SJSA1 (cell line): ENCODE measurements at regions not wholly inside any gene's neighbourhood (a gene's known extent, or its start where the extent isn't known, plus 50 kb on each side); places are given as distances from the start of the nearest gene placed in this dataset.
"Not testable (repeated sequence)": the region's sequence is repeated elsewhere in the genome, so short reads cannot be mapped to it uniquely, and the experiment has no call there.

Experiments used
- DNase-seq, 2 experiments: peaks; one replicate each; pipeline ENCODE4 v3.0.0-alpha.2; 2015 to 2020; ENCODE audit warnings: low spot score in 2 of 2, low read depth in 1 of 2
- H3K27ac ChIP-seq: fragments of 250-450 bp; sonication (Bioruptor Pico); 2 replicates; pipeline ENCODE4 v1.5.1; 2020; ENCODE audit warnings: mild to moderate bottlenecking, moderate library complexity
- H3K27me3 ChIP-seq: fragments of 250-450 bp; sonication (Bioruptor Pico); replicated peaks from 2 replicates; pipeline ENCODE4 v1.5.1; 2020; ENCODE audit warnings: mild to moderate bottlenecking, moderate library complexity
- H3K36me3 ChIP-seq: fragments of 250-450 bp; sonication (Bioruptor Pico); 2 replicates; pipeline ENCODE4 v1.5.1; 2020; ENCODE audit warnings: mild to moderate bottlenecking
- H3K4me1 ChIP-seq: fragments of 250-450 bp; sonication (Bioruptor Pico); replicated peaks from 2 replicates; pipeline ENCODE4 v1.6.1; 2021; ENCODE audit warnings: mild to moderate bottlenecking
- H3K4me3 ChIP-seq: fragments of 250-450 bp; sonication (Bioruptor Pico); 2 replicates; pipeline ENCODE4 v1.5.1; 2020; ENCODE audit warnings: mild to moderate bottlenecking
- H3K9me3 ChIP-seq: fragments of 250-450 bp; sonication (Bioruptor Pico); replicated peaks from 2 replicates; pipeline ENCODE4 v1.5.1; 2020; ENCODE audit warnings: mild to moderate bottlenecking

DNA sequence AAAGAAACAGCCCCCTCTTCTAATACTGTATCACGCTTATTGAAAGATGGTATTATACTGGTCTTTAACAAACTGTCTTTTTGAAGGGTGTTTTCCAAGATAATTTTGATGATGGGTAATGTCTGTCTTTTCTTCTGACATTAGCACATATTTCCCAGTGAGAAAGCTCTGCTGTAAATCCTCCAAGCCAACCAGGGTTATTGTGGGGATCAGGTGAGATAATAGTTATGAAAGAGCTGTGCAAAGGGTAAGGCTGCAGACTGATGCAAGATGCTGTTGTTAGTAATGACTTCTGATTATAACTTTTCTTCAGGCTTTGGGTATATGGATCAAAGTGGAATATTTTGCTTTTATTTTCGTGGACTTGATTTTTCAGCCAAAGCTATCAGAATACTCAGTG, 581.7 kb downstream of the REEP3 start:
- H3K9me3 ChIP-seq, result 0 out of 2 replicates have a peak, but pooled peaks cover 3% of the 10 kb centered on the region
- no peak overlapping the region for H3K27ac ChIP-seq
- H3K4me3 ChIP-seq, result no peak overlapping the region
- DNase-seq, result no peak
- H3K27me3 ChIP-seq, result no peaks in the 10 kb centered on the region
- H3K4me1 ChIP-seq, result no peaks in the 10 kb centered on the region
- H3K36me3 ChIP-seq, result no peaks in the 10 kb centered on the region

DNA sequence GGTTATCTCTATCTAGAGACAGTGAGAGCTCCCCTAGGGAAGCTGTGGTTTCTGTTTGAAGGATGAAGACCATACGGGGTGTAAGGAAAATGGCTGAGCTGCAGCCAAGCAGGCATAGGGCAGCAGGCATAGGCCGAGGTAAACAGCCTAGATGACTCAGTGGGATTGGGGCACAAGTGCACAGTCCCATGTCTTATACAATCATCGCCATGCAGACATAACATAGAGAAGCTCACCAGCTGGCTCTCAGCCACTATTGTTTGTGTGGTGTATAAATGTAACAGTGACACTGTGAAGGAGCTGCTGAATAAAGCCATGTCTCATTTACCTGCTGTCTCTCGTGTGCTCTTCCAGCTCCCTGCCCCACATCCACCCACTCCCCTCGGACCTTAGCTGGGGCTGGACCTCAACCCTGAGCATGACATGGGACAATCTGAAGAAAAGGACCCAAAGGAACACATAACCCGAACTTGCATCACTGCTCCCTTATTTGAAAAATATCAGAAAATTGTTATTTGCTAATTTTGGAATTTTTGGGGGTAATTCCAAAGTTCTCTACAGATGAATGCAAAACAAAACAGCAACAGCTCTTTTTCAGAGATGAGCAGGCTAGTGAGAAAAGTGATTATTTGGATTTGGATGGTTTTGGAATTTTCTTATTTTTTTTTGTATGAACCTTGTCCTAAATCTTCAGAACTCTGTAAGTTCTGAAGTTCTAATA, 582.7 kb downstream of the REEP3 start:
- 0 out of 2 replicates have a peak, but pooled peaks cover 3% of the 10 kb centered on the region for H3K9me3 ChIP-seq
- H3K4me3 ChIP-seq, result no peak overlapping the region

DNA sequence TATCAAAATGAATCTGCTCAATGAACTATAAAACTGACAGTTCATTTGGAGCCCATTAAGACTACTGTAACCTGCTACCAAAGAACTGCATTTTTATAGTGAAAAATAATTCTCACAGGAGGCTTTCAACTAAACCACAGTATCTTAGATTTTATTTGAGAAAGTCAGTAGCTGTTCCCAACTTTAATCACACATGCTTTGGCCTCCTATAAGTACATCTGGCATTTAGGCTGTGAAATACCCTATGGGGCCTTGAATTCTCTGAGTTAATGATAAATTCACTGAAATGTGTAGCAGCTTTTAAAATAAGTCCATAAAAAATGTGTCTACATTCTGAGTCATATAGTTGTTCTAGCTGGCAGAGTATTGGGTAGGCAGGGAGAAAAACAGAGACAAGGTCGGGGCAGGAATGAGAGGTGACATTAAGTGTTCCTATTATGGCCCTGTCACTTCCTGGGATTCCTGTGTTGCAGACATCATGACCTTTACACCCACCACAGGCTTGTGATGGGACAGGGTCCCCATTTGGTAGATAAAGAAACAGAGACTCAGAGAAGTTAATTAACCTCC, 588.8 kb downstream of the REEP3 start:
- Histone ChIP-seq H3K27ac (no peak overlapping the region), H3K4me3 (no peak overlapping the region), H3K36me3 (no peaks in the 10 kb centered on the region), H3K27me3 (no peaks in the 10 kb centered on the region), H3K9me3 (0 out of 2 replicates have a peak, but pooled peaks cover 3% of the 10 kb centered on the region), H3K4me1 (no peaks in the 10 kb centered on the region)
- DNase-seq, result no peak

More for the DNA sequence above, 582.7 kb downstream of the REEP3 start:
- H3K4me1 ChIP-seq, result no peaks in the 10 kb centered on the region
- H3K27me3 ChIP-seq, result no peaks in the 10 kb centered on the region
- H3K27ac ChIP-seq, result no peak overlapping the region
- DNase-seq, result no peak
- H3K36me3 ChIP-seq, result no peaks in the 10 kb centered on the region

DNA sequence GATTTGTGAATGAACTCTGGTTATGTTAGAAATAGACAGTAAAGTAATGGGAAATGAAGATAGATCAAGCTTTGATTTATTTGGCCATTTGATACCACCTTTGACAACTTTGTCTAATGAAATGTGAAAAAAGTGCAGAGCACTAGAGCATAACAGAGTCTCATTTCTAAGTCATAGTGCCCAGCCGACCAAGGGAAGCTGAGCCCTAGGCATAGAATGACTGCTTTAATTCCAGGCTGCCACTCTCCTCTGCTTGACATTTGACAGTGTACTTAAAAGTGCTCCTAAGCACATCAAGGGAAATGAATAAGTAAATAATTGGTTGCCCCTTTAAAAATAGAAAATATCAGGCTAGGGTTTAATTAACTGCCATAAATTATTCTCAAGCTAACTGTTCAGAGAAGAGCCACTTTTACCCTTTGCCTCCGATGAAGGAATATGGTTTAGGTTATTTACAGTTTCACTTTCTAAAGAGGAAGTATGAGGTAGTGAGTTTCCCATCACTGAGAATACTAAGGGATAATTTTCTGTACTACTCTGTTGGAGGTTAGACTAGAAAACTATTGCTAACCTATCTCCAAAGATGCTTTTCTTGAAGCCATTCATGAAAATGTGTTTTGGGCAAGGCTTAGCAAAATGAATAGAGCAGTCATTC, 591.6 kb downstream of the REEP3 start:
- Histone ChIP-seq H3K4me3 (no peak overlapping the region), H3K9me3 (no peaks in the 10 kb centered on the region; the same call in 1 of the 2 replicates), H3K27me3 (no peaks in the 10 kb centered on the region), H3K4me1 (no peaks in the 10 kb centered on the region), H3K36me3 (no peaks in the 10 kb centered on the region), H3K27ac (no peak overlapping the region)
- no peak for DNase-seq

DNA sequence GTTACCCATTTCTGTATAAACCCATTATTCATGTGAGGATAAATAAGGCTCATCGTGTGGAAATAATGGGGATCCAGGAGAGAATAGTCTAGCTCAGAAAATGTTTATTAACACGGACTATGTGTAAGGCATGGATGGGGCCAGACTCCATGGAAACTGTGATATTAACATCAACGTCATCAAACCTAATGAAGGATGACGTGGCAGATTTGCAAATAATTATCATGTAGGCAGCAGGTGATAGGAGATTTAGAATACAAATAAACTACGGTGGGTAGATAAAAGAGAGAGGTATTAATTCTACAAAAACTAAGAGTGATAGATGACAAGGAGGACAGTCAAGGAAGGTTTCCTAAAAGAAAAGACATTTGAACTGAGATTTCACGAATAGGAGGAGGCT, 592.2 kb downstream of the REEP3 start:
- Histone ChIP-seq H3K27ac (no peak overlapping the region), H3K4me1 (no peaks in the 10 kb centered on the region), H3K27me3 (no peaks in the 10 kb centered on the region), H3K4me3 (no peak overlapping the region), H3K9me3 (no peaks in the 10 kb centered on the region; the same call in 1 of the 2 replicates), H3K36me3 (no peaks in the 10 kb centered on the region)
- no peak for DNase-seq

DNA sequence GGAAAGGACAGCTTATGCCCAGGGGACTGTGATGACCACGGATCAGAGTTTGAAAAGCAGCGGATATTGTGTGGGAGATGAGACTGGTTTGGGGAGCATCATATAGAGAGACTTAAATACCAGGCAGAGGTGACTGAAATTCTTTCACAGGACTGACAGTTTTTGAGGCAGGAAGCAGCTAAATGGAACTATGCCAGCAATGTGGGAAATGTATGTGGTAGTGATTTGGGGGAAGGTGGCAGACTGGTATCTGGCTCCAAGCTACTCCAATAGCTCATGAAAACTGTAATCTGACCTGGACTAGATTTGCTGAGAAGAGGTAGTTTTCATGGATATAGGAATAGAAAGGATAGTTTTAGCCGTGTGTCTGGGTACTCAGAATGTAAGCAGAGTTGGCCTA, 592.6 kb downstream of the REEP3 start:
- Histone ChIP-seq H3K27ac (no peak overlapping the region), H3K36me3 (no peaks in the 10 kb centered on the region), H3K4me3 (no peak overlapping the region), H3K4me1 (no peaks in the 10 kb centered on the region), H3K9me3 (no peaks in the 10 kb centered on the region; the same call in 1 of the 2 replicates), H3K27me3 (no peaks in the 10 kb centered on the region)
- no peak for DNase-seq

DNA sequence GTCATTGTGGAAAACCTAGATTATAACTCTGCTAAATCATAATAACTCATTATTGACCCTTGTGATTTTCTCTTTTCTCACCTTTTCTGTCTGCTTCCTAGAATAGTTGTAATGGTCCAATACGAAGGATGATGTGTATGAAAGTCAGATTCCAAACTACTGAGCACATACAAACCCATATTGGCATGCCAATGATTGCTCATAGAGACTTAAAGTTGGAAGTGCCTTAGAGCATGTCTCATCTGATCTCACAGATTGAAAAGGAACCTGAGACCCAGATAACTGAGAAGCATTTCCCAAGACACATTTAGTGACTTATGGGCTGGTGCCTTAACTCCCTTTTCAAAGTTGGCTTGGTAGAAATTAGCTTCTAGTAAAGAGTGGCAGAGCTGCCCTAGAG, 594.3 kb downstream of the REEP3 start:
- H3K27me3 ChIP-seq, result no peaks in the 10 kb centered on the region
- no peaks in the 10 kb centered on the region; the same call in 1 of the 2 replicates for H3K9me3 ChIP-seq
- H3K27ac ChIP-seq, result no peak overlapping the region
- H3K36me3 ChIP-seq, result no peaks in the 10 kb centered on the region
- no peak for DNase-seq
- H3K4me1 ChIP-seq, result no peaks in the 10 kb centered on the region
- H3K4me3 ChIP-seq, result no peak overlapping the region

DNA sequence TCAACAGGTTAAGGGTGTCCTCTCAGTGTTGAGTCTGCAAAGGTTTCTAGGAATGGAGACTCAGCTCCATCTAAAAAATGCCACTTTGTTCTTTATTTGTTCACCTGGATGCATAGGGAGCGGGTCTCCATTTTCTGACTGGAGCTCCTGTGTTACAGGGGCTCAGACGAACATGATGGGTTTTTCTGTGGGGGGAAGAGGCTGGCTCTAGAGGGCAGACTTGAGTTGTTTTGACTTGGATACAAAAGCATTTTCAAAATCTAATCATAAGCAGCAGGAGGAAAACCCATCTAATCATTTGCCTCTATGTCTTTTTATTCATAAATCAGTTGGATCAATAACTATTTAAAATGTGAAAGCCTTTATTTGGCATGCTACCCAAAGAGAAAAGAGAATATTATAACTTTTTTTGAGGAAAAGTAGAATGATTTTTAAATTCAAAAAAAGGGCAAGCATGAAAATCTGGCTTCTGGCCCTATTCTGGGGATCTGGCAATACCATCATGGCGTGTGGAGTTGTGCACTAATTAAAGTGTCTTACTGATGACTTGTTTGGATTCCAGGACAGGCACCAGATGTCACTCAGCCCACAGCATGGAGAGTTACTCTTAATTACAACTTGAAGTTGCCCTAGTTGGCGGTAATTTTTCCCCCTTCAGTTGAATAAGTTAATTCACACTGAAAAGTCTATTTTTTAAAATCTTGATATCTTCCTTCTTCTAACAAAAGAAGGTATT, 594.9 kb downstream of the REEP3 start:
- H3K4me3 ChIP-seq, result no peak overlapping the region
- peak in 1 of 2 experiments; percentile 5 for DNase-seq
- no peak overlapping the region for H3K27ac ChIP-seq
- H3K27me3 ChIP-seq, result no peaks in the 10 kb centered on the region
- no peaks in the 10 kb centered on the region; the same call in 1 of the 2 replicates for H3K9me3 ChIP-seq
- H3K4me1 ChIP-seq, result no peaks in the 10 kb centered on the region
- H3K36me3 ChIP-seq, result no peaks in the 10 kb centered on the region

DNA sequence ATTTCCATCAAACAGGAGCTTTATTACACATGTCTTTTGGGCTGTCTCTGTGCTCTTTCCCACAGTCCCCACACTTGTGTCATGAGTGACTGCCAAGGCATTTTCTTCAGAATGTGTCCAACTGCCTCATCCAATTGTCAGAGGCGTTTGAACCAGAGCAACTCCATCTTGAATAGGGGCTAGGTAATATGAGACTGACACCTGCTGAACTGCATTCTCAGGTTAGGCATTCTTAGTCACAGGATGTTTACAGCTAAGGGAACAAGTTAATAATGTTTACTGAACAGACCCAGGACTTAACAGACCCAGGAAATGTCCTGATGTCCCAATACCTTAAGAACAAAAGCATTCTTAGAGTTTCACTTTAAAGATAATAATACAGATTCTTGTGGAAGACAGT, 595.5 kb downstream of the REEP3 start:
- no peaks in the 10 kb centered on the region for H3K4me1 ChIP-seq
- no peak overlapping the region for H3K27ac ChIP-seq
- no peaks in the 10 kb centered on the region for H3K36me3 ChIP-seq
- no peak for DNase-seq
- no peak overlapping the region for H3K4me3 ChIP-seq
- no peaks in the 10 kb centered on the region; the same call in 1 of the 2 replicates for H3K9me3 ChIP-seq
- no peaks in the 10 kb centered on the region for H3K27me3 ChIP-seq

DNA sequence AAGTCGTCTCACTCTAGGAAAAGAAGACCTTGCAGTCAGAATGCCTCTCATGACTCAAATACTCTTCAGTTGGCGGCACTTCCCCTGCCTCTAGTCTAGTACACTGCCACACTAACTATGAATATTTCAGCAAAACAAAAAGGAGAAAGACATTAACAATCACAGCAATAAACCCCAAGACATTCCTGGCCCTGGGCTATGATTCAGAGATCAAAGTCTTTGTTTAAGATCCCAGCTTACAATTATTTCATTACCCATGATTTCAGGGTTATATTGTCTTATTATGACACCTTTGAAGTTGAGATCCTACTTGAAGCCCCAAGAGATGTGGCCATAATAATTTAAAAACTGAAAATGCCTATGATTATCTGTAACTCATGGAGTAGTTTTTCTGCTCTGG, 597.5 kb downstream of the REEP3 start:
- H3K4me3 ChIP-seq, result no peak overlapping the region
- H3K9me3 ChIP-seq, result no peaks in the 10 kb centered on the region; the same call in 1 of the 2 replicates
- no peaks in the 10 kb centered on the region for H3K36me3 ChIP-seq
- no peak overlapping the region for H3K27ac ChIP-seq
- DNase-seq, result no peak
- no peaks in the 10 kb centered on the region for H3K4me1 ChIP-seq
- no peaks in the 10 kb centered on the region for H3K27me3 ChIP-seq

DNA sequence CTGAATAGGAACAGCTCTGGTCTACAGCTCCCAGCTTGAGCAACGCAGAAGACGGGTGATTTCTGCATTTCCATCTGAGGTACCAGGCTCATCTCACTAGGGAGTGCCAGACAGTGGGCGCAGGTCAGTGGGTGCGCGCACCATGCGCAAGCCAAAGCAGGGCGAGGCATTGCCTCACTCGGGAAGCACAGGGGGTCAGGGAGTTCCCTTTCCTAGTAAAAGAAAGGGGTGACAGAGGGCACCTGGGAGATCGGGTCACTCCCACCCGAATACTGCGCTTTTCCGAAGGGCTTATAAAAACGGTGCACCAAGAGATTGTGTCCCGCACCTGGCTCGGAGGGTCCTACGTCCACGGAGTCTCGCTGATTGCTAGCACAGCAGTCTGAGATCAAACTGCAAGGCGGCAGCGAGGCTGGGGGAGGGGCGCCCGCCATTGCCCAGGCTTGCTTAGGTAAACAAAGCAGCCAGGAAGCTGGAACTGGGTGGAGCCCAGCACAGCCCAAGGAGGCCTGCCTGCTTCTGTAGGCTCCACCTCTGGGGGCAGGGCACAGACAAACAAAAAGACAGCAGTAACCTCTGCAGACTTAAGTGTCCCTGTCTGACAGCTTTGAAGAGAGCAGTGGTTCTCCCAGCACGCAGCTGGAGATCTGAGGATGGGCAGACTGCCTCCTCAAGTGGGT, 599.2 kb downstream of the REEP3 start:
- DNase-seq, H3K36me3 ChIP-seq, H3K27me3 ChIP-seq, H3K4me3 ChIP-seq, H3K9me3 ChIP-seq, H3K27ac ChIP-seq, H3K4me1 ChIP-seq: not testable (repeated sequence)

DNA sequence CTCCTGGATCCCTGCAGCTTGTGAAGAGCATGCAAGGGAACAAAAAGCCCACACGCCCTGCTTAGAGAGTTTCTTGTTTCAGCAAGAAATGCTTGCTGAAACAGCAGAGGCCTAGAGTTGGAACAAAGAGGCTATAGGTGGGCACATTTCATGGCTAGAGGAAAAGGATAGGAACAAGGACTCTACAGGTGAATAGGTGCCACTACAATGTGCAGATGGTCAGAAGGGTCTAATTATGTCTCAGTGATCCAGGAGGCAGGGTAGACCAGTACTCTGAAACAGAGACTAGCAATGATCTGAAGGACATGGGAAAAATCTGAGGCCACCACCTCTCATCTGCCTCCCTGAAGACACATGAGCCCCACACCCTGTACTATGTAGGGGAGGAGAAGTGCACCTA, 609.0 kb downstream of the REEP3 start:
- H3K4me1 ChIP-seq, result no peaks in the 10 kb centered on the region
- no peak overlapping the region for H3K4me3 ChIP-seq
- DNase-seq, result no peak
- H3K36me3 ChIP-seq, result no peaks in the 10 kb centered on the region
- no peaks in the 10 kb centered on the region for H3K27me3 ChIP-seq
- H3K9me3 ChIP-seq, result no peaks in the 10 kb centered on the region
- no peak overlapping the region for H3K27ac ChIP-seq

DNA sequence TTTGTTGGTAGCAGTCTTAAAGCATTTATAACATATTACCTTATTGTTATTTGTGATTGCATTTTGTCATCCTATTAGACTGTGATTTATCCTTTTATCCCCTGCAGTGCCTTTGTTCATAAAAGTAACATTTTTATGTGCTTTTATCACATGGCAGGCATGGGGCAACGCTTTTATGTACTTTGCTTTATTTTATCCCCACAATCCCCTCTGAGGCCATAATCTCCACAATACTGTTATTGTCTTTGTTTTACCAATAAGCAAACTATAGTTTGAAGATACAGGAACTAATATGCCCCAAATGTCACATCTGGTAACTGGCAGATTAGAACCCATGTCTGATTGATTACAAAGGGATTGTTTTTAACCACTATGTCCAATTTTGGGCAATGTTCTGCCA, 613.5 kb downstream of the REEP3 start:
- no peaks in the 10 kb centered on the region for H3K36me3 ChIP-seq
- no peaks in the 10 kb centered on the region for H3K9me3 ChIP-seq
- DNase-seq, result no peak
- no peak overlapping the region for H3K27ac ChIP-seq
- H3K4me1 ChIP-seq, result no peaks in the 10 kb centered on the region
- no peaks in the 10 kb centered on the region for H3K27me3 ChIP-seq
- H3K4me3 ChIP-seq, result no peak overlapping the region
